RWPE2 (cell line): ENCODE measurements at regions not wholly inside any gene's neighbourhood (a gene's known extent, or its start where the extent isn't known, plus 50 kb on each side); places are given as distances from the start of the nearest gene placed in this dataset.

Experiments
- ATAC-seq: fragments of 200-7000 bp; cut with Tn5 transposase; 3 replicates; pipeline ENCODE4 v1.9.1; 2021; ENCODE audit warnings: low read depth
- DNase-seq: peaks from one replicate; pipeline ENCODE4 v3.0.0-alpha.2; 2020; ENCODE audit warnings: low spot score
- H3K27ac ChIP-seq: fragments of 450-650 bp; 2 replicates; pipeline ENCODE4 v1.5.1; 2017; ENCODE audit warnings: mild to moderate bottlenecking; ENCODE audit not compliant: poor library complexity, severe bottlenecking
- H3K27me3 ChIP-seq: fragments of 250-450 bp; sonication (Bioruptor Pico); 2 replicates; pipeline ENCODE4 v1.5.1; 2021; ENCODE audit warnings: mild to moderate bottlenecking, moderate library complexity; ENCODE audit not compliant: insufficient read depth, poor library complexity, severe bottlenecking
- H3K36me3 ChIP-seq: fragments of 250-450 bp; sonication (Bioruptor Pico); 2 replicates; pipeline ENCODE4 v1.5.1; 2020; ENCODE audit warnings: low read depth, mild to moderate bottlenecking, moderate library complexity
- H3K4me1 ChIP-seq: fragments of 250-450 bp; sonication (Bioruptor Pico); 2 replicates; pipeline ENCODE4 v1.5.1; 2021; ENCODE audit warnings: mild to moderate bottlenecking, moderate library complexity; ENCODE audit not compliant: insufficient read depth, poor library complexity, severe bottlenecking
- H3K4me3 ChIP-seq: fragments of 250-450 bp; sonication (Bioruptor Pico); 2 replicates; pipeline ENCODE4 v1.5.1; 2021; ENCODE audit warnings: mild to moderate bottlenecking, moderate library complexity; ENCODE audit not compliant: severe bottlenecking
- H3K9me3 ChIP-seq: fragments of 250-450 bp; sonication (Bioruptor Pico); 2 replicates; pipeline ENCODE4 v1.5.1; 2021; ENCODE audit warnings: mild to moderate bottlenecking, moderate library complexity; ENCODE audit not compliant: severe bottlenecking
- TF ChIP-seq, protein P1 (sequence below): fragments of 450-650 bp; IDR thresholded peaks from one replicate; pipeline ENCODE4 v1.5.1; 2017; ENCODE audit warnings: mild to moderate bottlenecking, moderate library complexity; ENCODE audit not compliant: poor library complexity, severe bottlenecking

DNA sequence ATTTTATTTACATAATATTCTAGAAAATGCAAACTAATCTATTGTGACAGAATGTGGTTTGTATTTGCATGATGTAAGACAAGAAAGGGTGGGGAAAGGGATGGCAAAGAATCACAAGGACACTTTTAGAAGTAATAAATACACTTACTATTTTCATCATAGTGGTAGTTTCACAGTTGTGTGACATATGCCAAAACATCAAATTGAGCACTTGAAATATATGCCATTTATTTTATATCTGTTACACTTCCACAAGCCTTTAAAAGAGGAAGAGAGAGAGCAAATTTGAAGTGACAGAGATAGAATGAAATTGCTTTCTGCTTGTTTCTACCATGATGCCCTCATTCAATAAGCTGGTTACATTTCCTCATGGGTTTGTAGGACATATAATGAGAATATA lies 230.0 kb upstream of the NWD2 start:
- no peak for DNase-seq
- TF ChIP-seq, protein P1, sequence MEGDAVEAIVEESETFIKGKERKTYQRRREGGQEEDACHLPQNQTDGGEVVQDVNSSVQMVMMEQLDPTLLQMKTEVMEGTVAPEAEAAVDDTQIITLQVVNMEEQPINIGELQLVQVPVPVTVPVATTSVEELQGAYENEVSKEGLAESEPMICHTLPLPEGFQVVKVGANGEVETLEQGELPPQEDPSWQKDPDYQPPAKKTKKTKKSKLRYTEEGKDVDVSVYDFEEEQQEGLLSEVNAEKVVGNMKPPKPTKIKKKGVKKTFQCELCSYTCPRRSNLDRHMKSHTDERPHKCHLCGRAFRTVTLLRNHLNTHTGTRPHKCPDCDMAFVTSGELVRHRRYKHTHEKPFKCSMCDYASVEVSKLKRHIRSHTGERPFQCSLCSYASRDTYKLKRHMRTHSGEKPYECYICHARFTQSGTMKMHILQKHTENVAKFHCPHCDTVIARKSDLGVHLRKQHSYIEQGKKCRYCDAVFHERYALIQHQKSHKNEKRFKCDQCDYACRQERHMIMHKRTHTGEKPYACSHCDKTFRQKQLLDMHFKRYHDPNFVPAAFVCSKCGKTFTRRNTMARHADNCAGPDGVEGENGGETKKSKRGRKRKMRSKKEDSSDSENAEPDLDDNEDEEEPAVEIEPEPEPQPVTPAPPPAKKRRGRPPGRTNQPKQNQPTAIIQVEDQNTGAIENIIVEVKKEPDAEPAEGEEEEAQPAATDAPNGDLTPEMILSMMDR, result no peak

DNA sequence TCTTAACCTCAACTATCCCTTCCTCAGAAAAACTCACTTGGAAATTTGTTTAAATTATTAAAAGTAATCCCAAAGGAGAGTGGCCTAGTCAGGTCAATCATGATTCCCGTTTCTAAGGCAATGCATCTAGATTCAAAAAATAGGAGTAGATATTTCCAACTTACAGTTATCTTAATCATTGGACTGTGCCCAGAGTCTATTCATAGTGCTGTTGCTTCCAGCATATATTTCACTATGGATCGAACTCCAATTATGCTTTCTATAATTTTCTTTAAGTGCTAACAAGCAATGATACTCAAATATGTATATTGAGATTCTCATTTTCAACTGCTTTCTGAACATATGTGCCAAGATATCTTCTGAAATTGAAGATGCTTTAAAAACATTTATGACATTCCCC lies 229.2 kb upstream of the NWD2 start:
- DNase-seq (no peak), ATAC-seq (no peak)
- no peak overlapping the region for H3K27ac ChIP-seq
- no peaks in the 10 kb centered on the region for H3K36me3 ChIP-seq
- no peaks in the 10 kb centered on the region for H3K4me1 ChIP-seq
- no peaks in the 10 kb centered on the region for H3K27me3 ChIP-seq
- TF ChIP-seq, protein P1, result no peak
- H3K9me3 ChIP-seq, result no peaks in the 10 kb centered on the region
- H3K4me3 ChIP-seq, result no peak overlapping the region

More for the DNA sequence above, 230.0 kb upstream of the NWD2 start:
- no peak for ATAC-seq
- Histone ChIP-seq H3K9me3 (no peaks in the 10 kb centered on the region), H3K36me3 (no peaks in the 10 kb centered on the region), H3K4me1 (no peaks in the 10 kb centered on the region), H3K27me3 (no peaks in the 10 kb centered on the region), H3K4me3 (no peak overlapping the region), H3K27ac (no peak overlapping the region)

DNA sequence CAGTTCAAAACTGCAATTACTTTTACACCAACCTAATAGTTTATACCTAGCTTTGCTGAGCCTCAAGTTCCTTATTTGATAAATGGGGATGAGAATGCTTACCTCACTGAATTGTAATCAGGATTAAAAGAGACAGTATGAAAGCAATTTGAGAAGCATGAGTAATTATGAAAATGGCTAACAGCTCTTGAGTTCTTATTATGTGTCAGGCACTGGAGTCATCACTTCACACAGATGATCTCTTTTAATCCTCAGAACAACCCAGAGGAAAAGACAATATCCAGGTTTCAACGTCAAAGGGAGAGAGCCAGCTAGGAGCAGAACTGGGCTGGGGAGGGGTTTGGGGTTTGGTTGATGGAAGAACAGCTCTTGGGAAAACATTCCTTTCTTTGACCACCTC lies 221.0 kb upstream of the NWD2 start:
- peaks cover 3% of the 10 kb centered on the region for H3K27me3 ChIP-seq
- TF ChIP-seq, protein P1, result no peak
- ATAC-seq, result no peak

DNA sequence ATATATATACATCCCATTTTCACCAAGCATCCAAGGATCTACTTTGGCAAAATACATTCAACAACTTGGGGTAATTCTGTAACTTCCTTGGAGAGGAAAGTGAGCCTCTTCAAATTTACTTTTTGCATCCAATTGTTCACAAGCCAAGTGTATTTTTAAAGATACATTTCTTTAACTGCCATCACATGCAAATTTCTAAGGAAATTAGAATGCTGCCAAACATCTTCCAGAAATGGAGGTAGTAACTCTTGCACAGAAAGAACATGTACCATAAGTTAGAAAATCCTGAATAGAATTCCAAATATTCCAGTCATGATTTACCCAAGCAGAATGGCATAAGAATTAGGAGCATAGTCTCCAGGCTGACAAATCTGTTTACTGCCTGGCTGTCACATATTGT lies 220.5 kb upstream of the NWD2 start:
- Histone ChIP-seq H3K27ac (no peak overlapping the region), H3K27me3 (peaks cover 3% of the 10 kb centered on the region), H3K4me1 (no peaks in the 10 kb centered on the region), H3K4me3 (no peak overlapping the region), H3K36me3 (no peaks in the 10 kb centered on the region), H3K9me3 (no peaks in the 10 kb centered on the region)
- ATAC-seq (no peak), DNase-seq (no peak)
- TF ChIP-seq, protein P1, result no peak

More for the DNA sequence above, 221.0 kb upstream of the NWD2 start:
- Histone ChIP-seq H3K27ac (no peak overlapping the region), H3K36me3 (no peaks in the 10 kb centered on the region), H3K4me3 (no peak overlapping the region), H3K4me1 (no peaks in the 10 kb centered on the region), H3K9me3 (no peaks in the 10 kb centered on the region)
- no peak for DNase-seq

DNA sequence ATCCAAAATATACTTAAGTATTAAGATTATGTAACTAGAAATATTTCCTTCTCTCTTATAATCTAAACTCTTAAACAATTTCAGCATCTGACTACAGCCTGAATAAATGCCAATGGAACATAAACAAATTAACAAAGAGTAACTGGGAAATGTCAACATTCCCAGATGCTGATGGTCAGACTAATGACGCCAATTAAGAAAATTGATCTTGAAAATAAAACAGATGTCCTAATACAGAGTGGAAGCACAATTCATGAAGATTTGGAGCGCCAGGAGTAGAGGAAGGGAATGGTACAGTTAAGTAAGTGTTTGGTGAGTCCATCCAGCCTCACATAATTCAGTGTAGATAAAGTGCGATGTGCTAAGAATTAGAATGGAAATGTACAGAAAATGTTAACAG lies 203.7 kb upstream of the NWD2 start:
- H3K4me3 ChIP-seq, result no peak overlapping the region
- ATAC-seq (no peak), DNase-seq (no peak)
- H3K4me1 ChIP-seq, result no peaks in the 10 kb centered on the region
- H3K9me3 ChIP-seq, result no peaks in the 10 kb centered on the region
- no peaks in the 10 kb centered on the region for H3K27me3 ChIP-seq
- H3K36me3 ChIP-seq, result no peaks in the 10 kb centered on the region
- H3K27ac ChIP-seq, result no peak overlapping the region
- TF ChIP-seq, protein P1, result no peak
